ENCODE measurements at regions not wholly inside any gene's neighbourhood (a gene's known extent, or its start where the extent isn't known, plus 50 kb on each side); places are given as distances from the start of the nearest gene placed in this dataset.
"Not testable (repeated sequence)": the region's sequence is repeated elsewhere in the genome, so short reads cannot be mapped to it uniquely, and the experiment has no call there.

- Mint-ChIP-seq H3K4me3 (ENCODE audit: low read depth) (no peak overlapping the region), H3K4me1 (ENCODE audit: low read depth) (peaks cover 7% of the 10 kb centered on the region), H3K36me3 (ENCODE audit: insufficient read depth) (no peaks in the 10 kb centered on the region), H3K27ac (no peak overlapping the region), H3K27me3 (no peaks in the 10 kb centered on the region), H3K9me3 (ENCODE audit: low read depth) (no peaks in the 10 kb centered on the region)
- DNase-seq (ENCODE audit: low spot score, unreplicated experiment): no peak
- TF ChIP-seq CTCF (IDR thresholded peaks at IDR 0.05; ENCODE audit: unreplicated experiment): no peak
Observed at GRCh38 chr1:199089393-199090122, 450.7 kb downstream of the PTPRC start.

- not testable (repeated sequence) for H3K4me1 Mint-ChIP-seq (ENCODE audit: low read depth); DNase-seq (ENCODE audit: low spot score, unreplicated experiment); H3K36me3 Mint-ChIP-seq (ENCODE audit: insufficient read depth); H3K27ac Mint-ChIP-seq; H3K4me3 Mint-ChIP-seq (ENCODE audit: low read depth); H3K27me3 Mint-ChIP-seq; H3K9me3 Mint-ChIP-seq (ENCODE audit: low read depth)
Observed at GRCh38 chr1:199095628-199096027, 456.8 kb downstream of the PTPRC start.

- H3K4me1 Mint-ChIP-seq (ENCODE audit: low read depth): no peaks in the 10 kb centered on the region
Observed at GRCh38 chr1:199096591-199096990, 457.8 kb downstream of the PTPRC start.

GRCh38 chr1:199098468-199098867 lies 459.6 kb downstream of the PTPRC start:
- no peaks in the 10 kb centered on the region for H3K4me1 Mint-ChIP-seq (ENCODE audit: low read depth)
- DNase-seq (ENCODE audit: low spot score, unreplicated experiment): no peak
- H3K36me3 Mint-ChIP-seq (ENCODE audit: insufficient read depth): no peaks in the 10 kb centered on the region
- H3K27ac Mint-ChIP-seq: no peak overlapping the region
- no peak for TF ChIP-seq CTCF (IDR thresholded peaks at IDR 0.05; ENCODE audit: unreplicated experiment)
- H3K9me3 Mint-ChIP-seq (ENCODE audit: low read depth): no peaks in the 10 kb centered on the region
- H3K4me3 Mint-ChIP-seq (ENCODE audit: low read depth): no peak overlapping the region
- no peaks in the 10 kb centered on the region for H3K27me3 Mint-ChIP-seq

More at GRCh38 chr1:199096591-199096990, 457.8 kb downstream of the PTPRC start:
- Mint-ChIP-seq H3K36me3 (ENCODE audit: insufficient read depth) (no peaks in the 10 kb centered on the region), H3K27me3 (no peaks in the 10 kb centered on the region), H3K4me3 (ENCODE audit: low read depth) (no peak overlapping the region), H3K27ac (no peak overlapping the region), H3K9me3 (ENCODE audit: low read depth) (no peaks in the 10 kb centered on the region)
- no peak for TF ChIP-seq CTCF (IDR thresholded peaks at IDR 0.05; ENCODE audit: unreplicated experiment)
- DNase-seq (ENCODE audit: low spot score, unreplicated experiment): no peak

- H3K27ac Mint-ChIP-seq: no peak overlapping the region
- no peaks in the 10 kb centered on the region for H3K4me1 Mint-ChIP-seq (ENCODE audit: low read depth)
- TF ChIP-seq CTCF (IDR thresholded peaks at IDR 0.05; ENCODE audit: unreplicated experiment): no peak
- H3K9me3 Mint-ChIP-seq (ENCODE audit: low read depth): peaks cover 6% of the 10 kb centered on the region
- no peak overlapping the region for H3K4me3 Mint-ChIP-seq (ENCODE audit: low read depth)
- H3K27me3 Mint-ChIP-seq: no peaks in the 10 kb centered on the region
- no peaks in the 10 kb centered on the region for H3K36me3 Mint-ChIP-seq (ENCODE audit: insufficient read depth)
- no peak for DNase-seq (ENCODE audit: low spot score, unreplicated experiment)
Observed at GRCh38 chr1:199101139-199101538, 462.3 kb downstream of the PTPRC start.

- H3K4me3 Mint-ChIP-seq (ENCODE audit: low read depth): no peak overlapping the region
- no peak overlapping the region for H3K27ac Mint-ChIP-seq
- H3K4me1 Mint-ChIP-seq (ENCODE audit: low read depth): no peaks in the 10 kb centered on the region
- no peaks in the 10 kb centered on the region for H3K27me3 Mint-ChIP-seq
- H3K36me3 Mint-ChIP-seq (ENCODE audit: insufficient read depth): no peaks in the 10 kb centered on the region
- DNase-seq (ENCODE audit: low spot score, unreplicated experiment): no peak
- H3K9me3 Mint-ChIP-seq (ENCODE audit: low read depth): peaks cover 10% of the 10 kb centered on the region
- TF ChIP-seq CTCF (IDR thresholded peaks at IDR 0.05; ENCODE audit: unreplicated experiment): no peak
Observed at GRCh38 chr1:199101635-199102034, 462.8 kb downstream of the PTPRC start.
